ENCODE measurements at regions not wholly inside any gene's neighbourhood (a gene's known extent, or its start where the extent isn't known, plus 50 kb on each side); places are given as distances from the start of the nearest gene placed in this dataset.

DNA sequence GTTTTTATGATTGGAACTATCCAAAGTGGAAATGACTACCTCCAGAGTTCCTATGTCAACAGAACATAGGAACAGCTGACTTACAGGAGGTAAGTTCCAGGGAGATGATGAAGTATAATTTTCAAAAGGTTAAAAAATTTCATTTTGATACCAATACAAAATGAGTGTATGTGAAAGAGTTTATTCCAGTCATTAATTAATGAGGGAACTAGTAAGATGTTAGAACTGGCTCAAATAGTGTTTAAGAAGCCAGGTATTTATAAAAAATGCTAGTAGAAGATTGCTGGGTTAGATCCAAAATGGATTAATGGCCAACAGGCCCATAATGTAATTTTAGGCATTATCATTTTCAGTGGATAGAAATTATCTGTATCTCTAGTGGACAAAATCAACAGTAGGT, 227.7 kb upstream of the ZBED5 start:
- ATAC-seq, result no peak
- Histone ChIP-seq H3K9me3 (ENCODE audit: control insufficient read depth in 1 of 2, insufficient read depth in 1 of 2, low read depth in 1 of 2, low read length in 2 of 2) (no peaks in the 10 kb centered on the region), H3K4me3 (replicated peaks in 1 of 2; ENCODE audit: low read depth in 1 of 2, low read length in 2 of 2) (no peak overlapping the region), H3K79me2 (ENCODE audit: insufficient read depth, low read length) (no peaks in the 10 kb centered on the region), H3K27ac (ENCODE audit: low read depth, low read length) (no peak overlapping the region), H3K36me3 (ENCODE audit: control insufficient read depth in 1 of 2, insufficient read depth in 2 of 2, low read length in 2 of 2) (no peaks in the 10 kb centered on the region), H3K27me3 (ENCODE audit: insufficient read depth, low read length) (no peaks in the 10 kb centered on the region), H3K9ac (ENCODE audit: low read length) (no peak overlapping the region), H3K4me2 (ENCODE audit: low read length) (no peak overlapping the region), H4K20me1 (ENCODE audit: insufficient read depth) (no peaks in the 10 kb centered on the region), H3K4me1 (ENCODE audit: control insufficient read depth in 1 of 2, insufficient read depth in 2 of 2, low read length in 2 of 2) (no peaks in the 10 kb centered on the region), H2AFZ (ENCODE audit: low read depth, low read length, poor library complexity, severe bottlenecking) (no peak overlapping the region), H3K9me2 (ENCODE audit: insufficient read depth) (no peaks in the 10 kb centered on the region)
- ChIA-PET POLR2A (no interaction called here), CTCF (no interaction called here), RAD21 (ENCODE audit: low non-redundant PET in 1 of 2, low total read pairs in 2 of 2, uncharacterized antibody in 2 of 2, unreplicated experiment in 2 of 2) (no interaction called here)
- no peak for DNase-seq (ENCODE audit: low read depth, low spot score)
- intact Hi-C loops (cut with micrococcal nuclease), result no loop called here
- no peak for TF ChIP-seq YY1 (IDR thresholded peaks at IDR 0.05; ENCODE audit: extremely low read depth, insufficient replicate concordance, low read depth, low read length)
- BruUV-seq (replicated peaks), result no TSS peak

DNA sequence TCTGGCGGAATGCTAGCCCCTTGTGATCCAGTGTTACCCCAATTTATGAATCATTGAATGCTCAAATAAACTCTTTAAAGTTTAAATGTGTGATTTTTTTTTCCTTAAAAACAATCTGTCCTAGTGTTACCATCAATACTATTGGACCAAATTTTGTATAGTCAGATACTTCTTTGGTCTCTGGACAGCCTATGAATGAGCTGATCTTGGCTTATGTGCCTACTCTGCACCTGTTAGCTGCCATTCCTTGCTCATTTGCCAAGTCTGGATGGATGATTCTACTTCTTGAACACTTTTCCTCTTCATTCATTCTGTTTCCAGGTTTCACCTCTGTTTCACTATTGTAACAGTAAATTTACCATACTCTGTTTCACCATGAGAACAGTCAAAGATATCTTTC, 226.5 kb upstream of the ZBED5 start:
- Histone ChIP-seq H4K20me1 (ENCODE audit: insufficient read depth) (no peaks in the 10 kb centered on the region), H2AFZ (ENCODE audit: low read depth, low read length, poor library complexity, severe bottlenecking) (no peak overlapping the region), H3K79me2 (ENCODE audit: insufficient read depth, low read length) (no peaks in the 10 kb centered on the region), H3K27ac (ENCODE audit: low read depth, low read length) (no peak overlapping the region), H3K9me3 (ENCODE audit: control insufficient read depth in 1 of 2, insufficient read depth in 1 of 2, low read depth in 1 of 2, low read length in 2 of 2) (no peaks in the 10 kb centered on the region), H3K4me2 (ENCODE audit: low read length) (no peak overlapping the region), H3K9ac (ENCODE audit: low read length) (no peak overlapping the region), H3K4me3 (replicated peaks in 1 of 2; ENCODE audit: low read depth in 1 of 2, low read length in 2 of 2) (no peak overlapping the region), H3K36me3 (ENCODE audit: control insufficient read depth in 1 of 2, insufficient read depth in 2 of 2, low read length in 2 of 2) (no peaks in the 10 kb centered on the region), H3K4me1 (ENCODE audit: control insufficient read depth in 1 of 2, insufficient read depth in 2 of 2, low read length in 2 of 2) (no peaks in the 10 kb centered on the region), H3K9me2 (ENCODE audit: insufficient read depth) (no peaks in the 10 kb centered on the region), H3K27me3 (ENCODE audit: insufficient read depth, low read length) (no peaks in the 10 kb centered on the region)
- ChIA-PET RAD21 (ENCODE audit: low non-redundant PET in 1 of 2, low total read pairs in 2 of 2, uncharacterized antibody in 2 of 2, unreplicated experiment in 2 of 2) (no interaction called here), POLR2A (no interaction called here), CTCF (no interaction called here)
- no peak for TF ChIP-seq SP1 (IDR thresholded peaks at IDR 0.05; ENCODE audit: low read depth)
- BruUV-seq (replicated peaks), result no TSS peak
- no peak for ATAC-seq
- intact Hi-C loops (cut with micrococcal nuclease), result no loop called here
- no peak for DNase-seq (ENCODE audit: low read depth, low spot score)

DNA sequence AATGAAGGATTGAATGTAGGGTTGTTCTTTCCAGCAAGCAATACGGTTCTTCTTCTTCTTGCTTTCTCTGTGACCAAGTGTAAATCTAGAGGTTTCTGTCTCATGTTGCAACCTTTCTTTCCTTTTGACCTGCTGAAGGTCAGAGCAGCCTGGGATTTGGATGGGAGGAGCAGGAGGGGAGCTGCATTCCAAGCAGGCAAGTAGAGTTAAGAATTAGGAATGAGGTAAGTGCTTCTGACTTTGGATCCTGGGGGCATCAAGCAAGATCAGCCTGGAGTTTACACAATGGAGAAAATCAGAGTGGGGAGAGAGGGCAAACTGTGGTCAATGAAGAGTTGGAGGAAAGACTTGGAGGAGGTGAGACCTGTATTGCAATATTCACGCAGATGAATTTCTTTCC, 225.6 kb upstream of the ZBED5 start:
- intact Hi-C loops (cut with micrococcal nuclease), result no loop called here
- H3K9ac ChIP-seq (ENCODE audit: low read length), result no peak overlapping the region
- H2AFZ ChIP-seq (ENCODE audit: low read depth, low read length, poor library complexity, severe bottlenecking), result no peak overlapping the region
- no peak overlapping the region for H3K27ac ChIP-seq (ENCODE audit: low read depth, low read length)
- H3K4me2 ChIP-seq (ENCODE audit: low read length), result no peak overlapping the region
- H3K9me3 ChIP-seq (ENCODE audit: control insufficient read depth in 1 of 2, insufficient read depth in 1 of 2, low read depth in 1 of 2, low read length in 2 of 2), result no peaks in the 10 kb centered on the region
- no peak overlapping the region for H3K4me3 ChIP-seq (replicated peaks in 1 of 2; ENCODE audit: low read depth in 1 of 2, low read length in 2 of 2)
- H3K36me3 ChIP-seq (ENCODE audit: control insufficient read depth in 1 of 2, insufficient read depth in 2 of 2, low read length in 2 of 2), result no peaks in the 10 kb centered on the region
- no peaks in the 10 kb centered on the region for H3K4me1 ChIP-seq (ENCODE audit: control insufficient read depth in 1 of 2, insufficient read depth in 2 of 2, low read length in 2 of 2)
- ChIA-PET POLR2A (no interaction called here), CTCF (no interaction called here), RAD21 (ENCODE audit: low non-redundant PET in 1 of 2, low total read pairs in 2 of 2, uncharacterized antibody in 2 of 2, unreplicated experiment in 2 of 2) (no interaction called here)
- H4K20me1 ChIP-seq (ENCODE audit: insufficient read depth), result no peaks in the 10 kb centered on the region
- no TSS peak for BruUV-seq (replicated peaks)
- no peaks in the 10 kb centered on the region for H3K9me2 ChIP-seq (ENCODE audit: insufficient read depth)
- DNase-seq (ENCODE audit: low read depth, low spot score) (no peak), ATAC-seq (no peak)
- H3K79me2 ChIP-seq (ENCODE audit: insufficient read depth, low read length), result no peaks in the 10 kb centered on the region
- H3K27me3 ChIP-seq (ENCODE audit: insufficient read depth, low read length), result no peaks in the 10 kb centered on the region
- no peak for TF ChIP-seq ZNF274 (IDR thresholded peaks at IDR 0.05; ENCODE audit: low read depth, low read length)
- TF ChIP-seq, protein P1, sequence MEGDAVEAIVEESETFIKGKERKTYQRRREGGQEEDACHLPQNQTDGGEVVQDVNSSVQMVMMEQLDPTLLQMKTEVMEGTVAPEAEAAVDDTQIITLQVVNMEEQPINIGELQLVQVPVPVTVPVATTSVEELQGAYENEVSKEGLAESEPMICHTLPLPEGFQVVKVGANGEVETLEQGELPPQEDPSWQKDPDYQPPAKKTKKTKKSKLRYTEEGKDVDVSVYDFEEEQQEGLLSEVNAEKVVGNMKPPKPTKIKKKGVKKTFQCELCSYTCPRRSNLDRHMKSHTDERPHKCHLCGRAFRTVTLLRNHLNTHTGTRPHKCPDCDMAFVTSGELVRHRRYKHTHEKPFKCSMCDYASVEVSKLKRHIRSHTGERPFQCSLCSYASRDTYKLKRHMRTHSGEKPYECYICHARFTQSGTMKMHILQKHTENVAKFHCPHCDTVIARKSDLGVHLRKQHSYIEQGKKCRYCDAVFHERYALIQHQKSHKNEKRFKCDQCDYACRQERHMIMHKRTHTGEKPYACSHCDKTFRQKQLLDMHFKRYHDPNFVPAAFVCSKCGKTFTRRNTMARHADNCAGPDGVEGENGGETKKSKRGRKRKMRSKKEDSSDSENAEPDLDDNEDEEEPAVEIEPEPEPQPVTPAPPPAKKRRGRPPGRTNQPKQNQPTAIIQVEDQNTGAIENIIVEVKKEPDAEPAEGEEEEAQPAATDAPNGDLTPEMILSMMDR (IDR thresholded peaks at IDR 0.05 in 2 of 3, conservative IDR thresholded peaks at IDR 0.05 in 1 of 3; ENCODE audit: borderline replicate concordance in 1 of 3, insufficient read depth in 1 of 3, low read depth in 2 of 3, low read length in 2 of 3), result no peak
- no peak for TF ChIP-seq EZH2 (IDR thresholded peaks at IDR 0.05)
- TF ChIP-seq, protein P2, sequence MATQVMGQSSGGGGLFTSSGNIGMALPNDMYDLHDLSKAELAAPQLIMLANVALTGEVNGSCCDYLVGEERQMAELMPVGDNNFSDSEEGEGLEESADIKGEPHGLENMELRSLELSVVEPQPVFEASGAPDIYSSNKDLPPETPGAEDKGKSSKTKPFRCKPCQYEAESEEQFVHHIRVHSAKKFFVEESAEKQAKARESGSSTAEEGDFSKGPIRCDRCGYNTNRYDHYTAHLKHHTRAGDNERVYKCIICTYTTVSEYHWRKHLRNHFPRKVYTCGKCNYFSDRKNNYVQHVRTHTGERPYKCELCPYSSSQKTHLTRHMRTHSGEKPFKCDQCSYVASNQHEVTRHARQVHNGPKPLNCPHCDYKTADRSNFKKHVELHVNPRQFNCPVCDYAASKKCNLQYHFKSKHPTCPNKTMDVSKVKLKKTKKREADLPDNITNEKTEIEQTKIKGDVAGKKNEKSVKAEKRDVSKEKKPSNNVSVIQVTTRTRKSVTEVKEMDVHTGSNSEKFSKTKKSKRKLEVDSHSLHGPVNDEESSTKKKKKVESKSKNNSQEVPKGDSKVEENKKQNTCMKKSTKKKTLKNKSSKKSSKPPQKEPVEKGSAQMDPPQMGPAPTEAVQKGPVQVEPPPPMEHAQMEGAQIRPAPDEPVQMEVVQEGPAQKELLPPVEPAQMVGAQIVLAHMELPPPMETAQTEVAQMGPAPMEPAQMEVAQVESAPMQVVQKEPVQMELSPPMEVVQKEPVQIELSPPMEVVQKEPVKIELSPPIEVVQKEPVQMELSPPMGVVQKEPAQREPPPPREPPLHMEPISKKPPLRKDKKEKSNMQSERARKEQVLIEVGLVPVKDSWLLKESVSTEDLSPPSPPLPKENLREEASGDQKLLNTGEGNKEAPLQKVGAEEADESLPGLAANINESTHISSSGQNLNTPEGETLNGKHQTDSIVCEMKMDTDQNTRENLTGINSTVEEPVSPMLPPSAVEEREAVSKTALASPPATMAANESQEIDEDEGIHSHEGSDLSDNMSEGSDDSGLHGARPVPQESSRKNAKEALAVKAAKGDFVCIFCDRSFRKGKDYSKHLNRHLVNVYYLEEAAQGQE (IDR thresholded peaks at IDR 0.05; ENCODE audit: low read depth), result no peak
- no peak for TF ChIP-seq YY1 (IDR thresholded peaks at IDR 0.05; ENCODE audit: extremely low read depth, insufficient replicate concordance, low read depth, low read length)
- no peak for TF ChIP-seq POLR2A (IDR thresholded peaks at IDR 0.05; ENCODE audit: borderline replicate concordance, extremely low read depth, insufficient read depth, insufficient read length)
- no peak for TF ChIP-seq ATF3 (IDR thresholded peaks at IDR 0.05)

Data from HCT116 (cell line).